Activated naive CD4-positive, alpha-beta T cell treated with anti-CD3 and anti-CD28 coated beads, Interleukin-2, amount 50 U/mL, for 24 hours (primary cell): ENCODE measurements at regions not wholly inside any gene's neighbourhood (a gene's known extent, or its start where the extent isn't known, plus 50 kb on each side); places are given as distances from the start of the nearest gene placed in this dataset.

Source experiments
- H3K27ac Mint-ChIP-seq: one replicate; pipeline ENCODE4 v1.8.0; 2021; ENCODE audit warnings: mild to moderate bottlenecking, mixed read lengths
- H3K27me3 Mint-ChIP-seq: one replicate; pipeline ENCODE4 v1.8.0; 2021; ENCODE audit warnings: mixed read lengths
- H3K36me3 Mint-ChIP-seq: one replicate; pipeline ENCODE4 v1.8.0; 2021; ENCODE audit warnings: mixed read lengths
- H3K4me1 Mint-ChIP-seq: one replicate; pipeline ENCODE4 v1.8.0; 2021; ENCODE audit warnings: mixed read lengths
- H3K4me3 Mint-ChIP-seq: one replicate; pipeline ENCODE4 v1.8.0; 2021; ENCODE audit warnings: mild to moderate bottlenecking, mixed read lengths
- H3K9me3 Mint-ChIP-seq: one replicate; pipeline ENCODE4 v1.8.0; 2021; ENCODE audit warnings: mixed read lengths

DNA sequence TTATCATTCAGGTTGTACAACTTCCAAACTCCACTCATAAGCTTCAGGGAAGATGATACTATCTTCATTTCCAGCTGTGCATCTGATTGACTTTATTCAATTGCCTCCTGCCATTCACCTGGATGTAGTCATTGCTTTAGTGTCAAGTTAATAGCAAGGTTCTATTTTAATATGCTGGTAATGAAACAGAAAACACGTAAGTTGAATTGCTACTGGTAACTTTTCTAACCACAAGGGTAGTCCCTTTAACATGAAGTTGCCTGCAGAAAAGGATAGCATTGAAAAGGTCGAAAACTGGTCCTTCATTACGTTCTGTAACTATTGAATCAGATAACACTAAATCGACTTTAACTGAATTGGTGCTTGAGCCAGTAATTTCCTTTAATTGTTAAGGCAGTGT is 459.4 kb upstream of the CDH6 start:
- no peaks in the 10 kb centered on the region for H3K4me1 Mint-ChIP-seq
- H3K4me3 Mint-ChIP-seq = no peak overlapping the region
- H3K27ac Mint-ChIP-seq = no peak overlapping the region
- no peaks in the 10 kb centered on the region for H3K27me3 Mint-ChIP-seq
- H3K9me3 Mint-ChIP-seq = peaks cover 11% of the 10 kb centered on the region
- H3K36me3 Mint-ChIP-seq = no peaks in the 10 kb centered on the region

DNA sequence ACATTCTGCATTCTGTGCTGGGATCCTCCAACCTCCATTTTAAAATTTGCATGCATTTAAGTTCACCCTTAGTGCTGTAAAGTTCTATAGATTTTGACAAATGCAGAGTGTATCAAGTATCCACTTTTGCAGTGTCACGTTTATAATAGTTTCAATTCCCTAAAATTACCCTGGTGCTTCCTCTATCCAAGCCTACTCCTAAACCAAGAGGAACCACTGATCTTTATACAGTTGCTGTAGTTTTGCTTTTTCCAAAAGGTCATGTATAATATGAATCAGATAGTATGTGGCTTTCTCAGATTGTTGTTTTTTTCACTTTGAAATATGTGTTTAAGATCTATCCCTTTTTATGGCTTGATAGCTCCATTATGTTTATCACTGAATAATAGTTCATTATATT is 468.4 kb upstream of the CDH6 start:
- H3K4me3 Mint-ChIP-seq = no peak overlapping the region
- H3K36me3 Mint-ChIP-seq = no peaks in the 10 kb centered on the region
- no peaks in the 10 kb centered on the region for H3K27me3 Mint-ChIP-seq
- H3K9me3 Mint-ChIP-seq = no peaks in the 10 kb centered on the region
- H3K4me1 Mint-ChIP-seq = no peaks in the 10 kb centered on the region
- no peak overlapping the region for H3K27ac Mint-ChIP-seq

DNA sequence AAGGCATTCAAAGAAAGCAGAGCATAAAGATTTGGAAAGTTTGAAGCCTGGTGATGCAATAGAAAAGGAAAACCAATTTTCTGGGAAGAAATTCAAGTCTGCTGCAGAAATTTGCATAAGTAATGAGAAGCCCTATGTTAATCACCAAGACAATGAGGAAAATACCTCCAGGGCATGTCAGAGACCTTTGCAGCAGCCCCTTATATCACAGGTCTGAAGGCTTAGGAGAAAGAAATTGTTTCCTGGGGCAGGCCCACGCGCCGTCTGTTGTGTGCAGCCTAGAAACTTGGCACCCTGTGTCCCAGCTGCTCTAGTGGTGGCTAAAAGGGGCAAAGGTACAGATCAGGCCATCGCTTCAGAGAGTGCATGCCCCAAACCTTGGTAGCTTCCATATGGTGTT is 495.3 kb upstream of the CDH6 start:
- H3K27me3 Mint-ChIP-seq = no peaks in the 10 kb centered on the region
- H3K4me1 Mint-ChIP-seq = no peaks in the 10 kb centered on the region
- H3K9me3 Mint-ChIP-seq = peaks cover 18% of the 10 kb centered on the region
- H3K36me3 Mint-ChIP-seq = no peaks in the 10 kb centered on the region
- H3K4me3 Mint-ChIP-seq = no peak overlapping the region
- H3K27ac Mint-ChIP-seq = no peak overlapping the region

DNA sequence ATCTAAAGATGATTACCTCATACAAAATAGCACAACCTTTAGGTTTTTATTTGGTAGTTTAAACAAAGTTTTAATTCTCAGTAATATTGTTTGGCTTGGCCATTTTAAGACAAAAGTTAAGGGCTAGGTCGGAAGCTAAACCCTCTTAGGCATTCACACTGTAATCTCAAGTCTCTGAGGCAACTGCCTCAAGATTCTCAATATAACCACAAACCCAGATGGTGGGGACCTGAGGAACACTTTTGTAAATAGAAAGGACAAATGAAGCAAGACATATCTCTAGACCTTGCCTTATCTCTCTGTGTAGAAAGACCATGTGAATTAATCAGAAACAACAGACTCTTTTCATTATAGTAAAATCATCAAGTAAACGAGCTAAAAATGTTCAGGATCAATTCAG is 500.2 kb upstream of the CDH6 start:
- Mint-ChIP-seq H3K9me3 (peaks cover 13% of the 10 kb centered on the region), H3K27ac (no peak overlapping the region), H3K36me3 (no peaks in the 10 kb centered on the region)

DNA sequence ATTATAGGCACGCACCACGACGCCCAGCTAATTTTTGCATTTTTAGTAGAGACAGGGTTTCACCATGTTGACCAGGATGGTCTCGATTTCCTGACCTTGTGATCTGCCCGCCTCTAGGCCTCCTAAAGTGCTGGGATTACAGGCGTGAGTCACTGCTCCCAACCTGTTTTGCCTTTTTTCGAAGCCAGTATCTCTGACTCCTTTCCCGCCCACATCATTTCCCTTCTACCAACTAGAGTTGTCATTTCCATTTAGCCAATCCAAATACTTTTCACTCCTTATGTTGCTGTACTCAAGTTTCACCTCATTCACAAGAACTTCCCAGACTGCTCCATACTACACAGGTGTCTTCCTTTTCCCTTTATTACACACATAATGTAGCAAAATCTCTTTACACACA is 502.6 kb upstream of the CDH6 start:
- Mint-ChIP-seq H3K4me1 (no peaks in the 10 kb centered on the region), H3K9me3 (peaks cover 4% of the 10 kb centered on the region), H3K36me3 (no peaks in the 10 kb centered on the region), H3K27me3 (no peaks in the 10 kb centered on the region), H3K27ac (no peak overlapping the region), H3K4me3 (no peak overlapping the region)

More for the DNA sequence above, 500.2 kb upstream of the CDH6 start:
- H3K27me3 Mint-ChIP-seq = no peaks in the 10 kb centered on the region
- H3K4me3 Mint-ChIP-seq = no peak overlapping the region
- no peaks in the 10 kb centered on the region for H3K4me1 Mint-ChIP-seq

DNA sequence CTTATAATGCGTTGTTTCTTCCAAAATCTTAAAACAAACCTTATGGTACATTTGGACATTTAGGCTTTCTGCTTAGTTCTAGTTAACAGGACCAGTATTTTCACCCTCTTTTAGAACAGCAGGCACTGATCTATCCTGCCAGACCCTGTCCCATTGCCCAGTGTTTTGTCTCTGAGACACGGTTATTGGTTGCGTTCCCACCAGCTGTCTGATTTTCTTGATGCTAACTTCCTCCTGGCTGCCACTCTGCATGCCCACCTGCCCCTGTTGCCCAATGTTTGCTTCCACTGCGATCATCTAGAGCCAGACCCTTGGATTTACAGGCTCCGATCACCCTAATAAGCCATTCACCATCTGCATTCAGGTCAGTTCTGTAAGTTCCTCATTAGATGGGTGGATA is 506.0 kb upstream of the CDH6 start:
- H3K4me3 Mint-ChIP-seq = no peak overlapping the region
- no peaks in the 10 kb centered on the region for H3K27me3 Mint-ChIP-seq
- H3K4me1 Mint-ChIP-seq = no peaks in the 10 kb centered on the region
- H3K9me3 Mint-ChIP-seq = peaks cover 10% of the 10 kb centered on the region
- no peak overlapping the region for H3K27ac Mint-ChIP-seq
- no peaks in the 10 kb centered on the region for H3K36me3 Mint-ChIP-seq

DNA sequence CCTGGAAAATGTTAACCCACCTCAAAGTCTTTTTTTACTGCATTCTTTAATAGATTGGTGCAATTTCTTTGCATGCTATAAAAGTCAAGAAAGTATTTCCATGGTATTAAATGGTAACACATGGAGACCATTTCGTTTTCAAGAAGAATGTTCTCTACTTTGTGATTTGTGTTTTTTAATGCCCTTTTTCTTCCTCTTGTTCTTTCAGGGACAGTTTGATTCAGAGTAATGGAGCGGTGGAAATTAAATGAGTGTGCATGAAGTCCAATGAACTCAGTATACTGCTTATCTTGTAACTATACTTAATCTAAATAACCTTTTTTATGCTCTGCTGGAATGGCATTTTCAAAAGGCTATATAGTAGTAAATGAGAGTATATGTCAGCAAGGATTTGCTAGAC is 507.0 kb upstream of the CDH6 start:
- Mint-ChIP-seq H3K27ac (no peak overlapping the region), H3K27me3 (no peaks in the 10 kb centered on the region), H3K4me1 (no peaks in the 10 kb centered on the region), H3K4me3 (no peak overlapping the region), H3K9me3 (peaks cover 15% of the 10 kb centered on the region), H3K36me3 (no peaks in the 10 kb centered on the region)

DNA sequence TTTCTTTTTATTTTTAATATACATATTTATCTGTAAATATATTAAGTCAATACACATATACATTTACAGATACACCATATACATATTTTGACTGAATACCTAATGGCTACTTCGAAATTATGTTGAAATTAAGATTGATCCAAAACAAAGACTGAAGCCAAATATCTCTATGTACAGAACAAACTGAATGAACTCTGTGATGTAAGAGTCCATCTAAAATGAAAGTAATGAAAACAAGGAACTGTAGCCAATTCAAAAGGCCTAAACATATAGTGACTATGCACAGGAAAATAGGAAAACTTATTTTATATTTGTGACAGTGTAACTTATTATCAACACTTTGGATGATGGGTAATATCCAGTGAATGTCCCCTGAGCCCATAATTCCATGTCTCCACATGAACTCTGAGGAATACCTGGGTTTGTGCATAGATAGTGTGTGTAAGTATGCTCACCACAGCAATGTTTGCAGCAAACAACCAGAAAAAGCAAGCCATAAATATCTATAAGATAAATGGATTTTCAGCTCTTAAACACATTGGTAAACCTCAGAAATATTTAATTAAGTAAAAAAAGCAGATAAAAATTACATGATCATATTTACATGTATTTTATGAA is 517.2 kb upstream of the CDH6 start:
- peaks cover 12% of the 10 kb centered on the region for H3K9me3 Mint-ChIP-seq
- no peak overlapping the region for H3K4me3 Mint-ChIP-seq

DNA sequence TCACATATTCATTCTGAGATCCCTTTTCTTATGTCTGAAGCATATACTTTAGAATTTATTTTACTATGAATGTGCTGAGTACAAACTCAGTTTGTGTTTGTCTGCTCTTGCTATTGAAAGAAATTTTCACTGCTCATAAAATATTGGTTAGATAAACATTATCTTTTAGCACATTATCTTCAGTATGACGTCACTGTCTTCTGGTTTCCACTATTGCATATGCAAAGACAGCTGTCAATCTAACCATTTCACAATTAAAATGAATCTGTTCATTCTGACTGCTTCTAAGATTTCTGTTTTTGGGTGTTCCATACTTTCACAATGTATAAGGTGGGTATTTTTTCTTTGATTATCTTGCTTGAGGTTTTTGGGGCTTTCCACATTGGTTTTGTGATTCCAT is 526.2 kb upstream of the CDH6 start:
- Mint-ChIP-seq H3K36me3 (no peaks in the 10 kb centered on the region), H3K9me3 (peaks cover 27% of the 10 kb centered on the region), H3K27ac (no peak overlapping the region), H3K4me1 (no peaks in the 10 kb centered on the region), H3K27me3 (no peaks in the 10 kb centered on the region), H3K4me3 (no peak overlapping the region)

More for the DNA sequence above, 517.2 kb upstream of the CDH6 start:
- no peaks in the 10 kb centered on the region for H3K27me3 Mint-ChIP-seq
- no peak overlapping the region for H3K27ac Mint-ChIP-seq
- H3K4me1 Mint-ChIP-seq = no peaks in the 10 kb centered on the region
- no peaks in the 10 kb centered on the region for H3K36me3 Mint-ChIP-seq

DNA sequence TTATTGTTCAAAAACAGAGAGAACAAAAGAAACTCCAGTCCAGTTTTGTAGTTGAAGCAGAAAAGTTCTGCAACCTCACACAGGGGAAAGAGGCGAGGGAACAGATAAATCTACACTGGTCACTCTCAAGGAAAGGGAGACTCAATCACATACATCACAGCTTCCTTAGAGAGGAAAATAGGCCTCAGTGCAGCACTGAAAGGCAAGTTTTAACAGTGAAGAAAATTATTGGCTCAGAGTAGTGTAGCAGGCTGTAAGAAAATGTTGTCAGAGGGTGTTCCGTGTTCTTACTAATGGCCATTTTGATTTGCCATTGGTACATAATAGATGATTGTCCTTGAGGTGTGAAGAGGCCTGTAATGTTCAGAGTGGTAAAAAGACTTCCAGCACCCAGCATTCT is 530.0 kb upstream of the CDH6 start:
- Mint-ChIP-seq H3K27me3 (no peaks in the 10 kb centered on the region), H3K27ac (no peak overlapping the region), H3K36me3 (no peaks in the 10 kb centered on the region), H3K4me1 (no peaks in the 10 kb centered on the region), H3K9me3 (peaks cover 12% of the 10 kb centered on the region), H3K4me3 (no peak overlapping the region)

DNA sequence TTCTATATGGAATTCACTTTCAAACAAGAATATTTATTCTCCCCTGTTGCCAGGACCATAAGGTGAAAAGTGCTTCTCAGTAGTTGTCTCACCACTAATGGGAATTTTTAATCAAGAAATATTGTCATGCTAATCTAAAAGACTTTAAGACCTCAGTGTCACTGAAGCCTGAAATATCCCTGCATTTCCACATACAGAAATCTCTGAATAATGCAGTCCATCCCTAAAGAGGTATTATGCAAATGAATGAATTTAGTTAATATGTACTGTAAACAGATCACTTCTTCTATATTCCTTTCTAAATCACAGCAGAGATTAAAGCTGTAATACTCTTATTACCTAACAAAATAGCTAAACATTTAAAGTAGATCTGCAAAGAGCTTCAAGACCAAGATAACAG is 531.1 kb upstream of the CDH6 start:
- Mint-ChIP-seq H3K27ac (no peak overlapping the region), H3K4me1 (no peaks in the 10 kb centered on the region), H3K9me3 (peaks cover 9% of the 10 kb centered on the region), H3K36me3 (no peaks in the 10 kb centered on the region), H3K27me3 (no peaks in the 10 kb centered on the region), H3K4me3 (no peak overlapping the region)

DNA sequence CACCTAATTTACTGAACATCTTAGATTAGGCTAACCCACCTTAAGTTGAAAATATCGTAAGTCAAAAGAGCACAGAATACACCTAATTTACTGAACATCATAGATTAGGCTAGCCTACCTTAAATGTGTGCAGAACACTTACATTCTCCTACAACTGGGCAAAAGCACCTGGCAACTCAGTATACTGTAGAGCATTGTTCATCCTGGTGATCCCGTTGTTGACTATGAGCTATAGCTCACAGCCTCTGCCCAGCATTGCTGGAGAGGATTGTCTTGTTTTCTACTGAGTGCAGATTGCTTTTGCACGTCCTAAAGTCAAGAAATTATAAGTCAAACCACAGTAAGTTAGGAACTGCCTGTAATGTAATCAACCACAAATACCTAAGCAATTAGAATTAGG is 531.8 kb upstream of the CDH6 start:
- no peaks in the 10 kb centered on the region for H3K27me3 Mint-ChIP-seq
- H3K27ac Mint-ChIP-seq = no peak overlapping the region
- H3K9me3 Mint-ChIP-seq = peaks cover 6% of the 10 kb centered on the region
- H3K4me1 Mint-ChIP-seq = no peaks in the 10 kb centered on the region
- no peaks in the 10 kb centered on the region for H3K36me3 Mint-ChIP-seq
- no peak overlapping the region for H3K4me3 Mint-ChIP-seq

DNA sequence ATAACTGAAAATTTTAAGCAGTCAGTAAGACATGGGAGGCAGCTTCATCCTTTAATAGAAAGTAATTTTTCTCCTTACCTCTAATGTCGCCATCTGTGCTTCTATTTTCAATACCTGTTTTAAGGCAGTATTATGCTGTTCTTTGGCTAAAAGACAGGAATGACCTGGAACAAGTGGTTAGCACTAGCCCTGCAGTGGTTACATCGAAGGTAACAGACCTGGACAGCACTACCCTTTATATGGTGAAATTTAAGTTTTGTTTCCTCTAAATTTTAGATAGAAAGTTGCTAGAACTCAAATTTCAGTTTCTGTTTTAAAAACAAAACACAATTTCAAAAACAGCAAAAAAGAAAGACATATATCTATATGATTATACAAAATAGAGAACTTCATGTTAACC is 534.1 kb upstream of the CDH6 start:
- Mint-ChIP-seq H3K36me3 (no peaks in the 10 kb centered on the region), H3K27ac (no peak overlapping the region), H3K9me3 (no peaks in the 10 kb centered on the region), H3K27me3 (no peaks in the 10 kb centered on the region), H3K4me3 (no peak overlapping the region), H3K4me1 (no peaks in the 10 kb centered on the region)

DNA sequence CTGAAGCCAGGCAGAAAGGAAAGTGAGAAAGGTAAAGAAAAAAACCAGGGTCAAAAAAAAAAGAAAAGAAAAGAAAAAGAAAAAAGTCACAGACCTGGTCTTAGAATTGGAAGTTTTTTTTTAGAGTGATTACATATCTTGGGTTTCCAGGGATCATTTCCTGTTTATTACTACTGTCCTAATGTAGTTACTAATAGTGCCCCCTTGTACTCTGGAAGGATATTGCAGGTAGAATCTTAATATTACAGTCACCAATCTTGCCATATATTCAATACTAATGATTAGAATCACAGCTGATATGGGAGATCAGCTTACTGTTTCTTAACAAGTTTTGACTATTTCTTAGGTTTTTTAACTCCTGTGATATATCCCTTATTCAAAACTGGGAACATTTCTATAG is 543.2 kb upstream of the CDH6 start:
- peaks cover 5% of the 10 kb centered on the region for H3K9me3 Mint-ChIP-seq
- no peaks in the 10 kb centered on the region for H3K27me3 Mint-ChIP-seq
- H3K27ac Mint-ChIP-seq = peak overlapping the region; percentile 26
- no peak overlapping the region for H3K4me3 Mint-ChIP-seq
- H3K36me3 Mint-ChIP-seq = no peaks in the 10 kb centered on the region
- H3K4me1 Mint-ChIP-seq = no peaks in the 10 kb centered on the region

DNA sequence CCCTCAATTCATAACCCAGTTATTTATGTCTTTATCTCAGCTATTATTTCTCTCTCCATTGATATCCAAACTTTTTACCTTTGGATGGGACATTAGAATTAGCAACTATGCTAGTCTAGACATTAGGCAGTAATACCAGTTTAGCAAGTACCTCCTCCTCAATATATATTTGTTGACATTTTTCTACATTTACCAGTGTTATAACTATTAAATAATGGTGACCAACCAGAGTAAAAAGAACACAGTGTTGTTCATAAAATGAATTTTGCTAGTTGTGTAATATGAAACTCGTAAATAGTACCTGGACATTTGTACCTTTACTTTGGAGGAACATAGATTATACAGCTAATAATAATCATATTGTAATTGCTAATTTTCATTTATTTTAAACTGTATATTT is 554.6 kb upstream of the CDH6 start:
- no peaks in the 10 kb centered on the region for H3K27me3 Mint-ChIP-seq
- peaks cover 33% of the 10 kb centered on the region for H3K9me3 Mint-ChIP-seq
- no peaks in the 10 kb centered on the region for H3K36me3 Mint-ChIP-seq
- H3K27ac Mint-ChIP-seq = no peak overlapping the region
- H3K4me3 Mint-ChIP-seq = no peak overlapping the region
- no peaks in the 10 kb centered on the region for H3K4me1 Mint-ChIP-seq

DNA sequence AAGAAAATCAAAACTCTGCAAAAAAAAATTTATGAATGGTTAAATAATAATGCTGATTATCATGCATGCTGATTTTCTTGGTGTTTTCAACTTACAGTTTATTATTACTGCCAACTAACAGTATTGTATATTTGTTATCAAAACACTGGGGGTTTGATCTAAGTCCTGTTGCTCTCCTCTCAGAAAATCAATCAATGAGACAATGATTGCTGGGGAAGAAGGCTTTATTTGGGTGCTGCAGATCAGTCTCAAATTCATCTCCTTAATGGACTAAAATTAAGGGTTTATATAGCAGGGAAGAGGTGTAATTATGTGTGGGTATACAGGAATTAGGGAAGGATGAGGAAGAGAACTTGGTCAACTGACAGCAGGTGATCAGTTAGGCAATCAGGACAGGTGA is 565.5 kb upstream of the CDH6 start:
- Mint-ChIP-seq H3K36me3 (no peaks in the 10 kb centered on the region), H3K27me3 (no peaks in the 10 kb centered on the region), H3K27ac (no peak overlapping the region), H3K4me1 (no peaks in the 10 kb centered on the region), H3K4me3 (no peak overlapping the region), H3K9me3 (peaks cover 18% of the 10 kb centered on the region)

DNA sequence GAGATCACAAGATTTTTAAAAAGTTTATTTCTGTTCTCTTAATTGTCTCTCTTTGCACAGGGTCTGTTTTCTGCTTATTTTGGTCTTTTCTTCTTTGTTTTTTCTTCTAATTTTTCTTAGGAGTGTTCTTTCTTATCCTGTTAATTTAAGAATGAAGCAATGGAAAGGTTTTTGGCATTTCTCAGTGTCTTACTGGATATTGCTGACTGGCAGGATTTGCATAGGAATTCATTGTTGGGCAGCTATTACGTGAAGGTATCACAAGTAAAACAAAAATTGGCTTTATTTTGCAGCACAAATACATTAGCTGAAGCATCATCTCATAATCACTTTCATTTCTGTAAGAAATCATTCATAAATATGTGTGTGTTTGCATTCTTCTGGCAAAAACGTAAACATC is 566.9 kb upstream of the CDH6 start:
- H3K27ac Mint-ChIP-seq = no peak overlapping the region
- no peaks in the 10 kb centered on the region for H3K27me3 Mint-ChIP-seq
- H3K36me3 Mint-ChIP-seq = no peaks in the 10 kb centered on the region
- no peaks in the 10 kb centered on the region for H3K4me1 Mint-ChIP-seq
- no peak overlapping the region for H3K4me3 Mint-ChIP-seq
- H3K9me3 Mint-ChIP-seq = peaks cover 18% of the 10 kb centered on the region
